ENCODE measurements at regions not wholly inside any gene's neighbourhood (a gene's known extent, or its start where the extent isn't known, plus 50 kb on each side); places are given as distances from the start of the nearest gene placed in this dataset.

DNA sequence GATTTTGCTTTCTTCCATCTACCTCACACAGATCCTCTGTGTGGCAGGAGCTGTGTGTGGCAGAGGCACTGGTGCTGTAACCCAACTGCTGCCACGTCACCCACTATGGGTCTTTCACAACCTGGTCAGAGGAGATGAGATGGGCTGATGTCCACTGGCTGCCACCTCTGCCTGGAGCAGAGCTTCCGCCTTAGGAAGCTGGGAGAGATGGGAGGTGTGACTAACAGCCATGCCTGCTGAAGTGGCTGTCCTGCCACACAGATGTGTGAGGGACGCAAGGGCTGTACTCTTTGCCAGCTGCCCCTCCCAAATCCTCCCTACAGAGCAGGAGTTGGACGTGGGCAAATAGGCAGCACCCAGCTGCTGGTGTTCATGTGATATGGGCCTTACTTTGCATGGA lies 329.5 kb downstream of the GABRB3 start:
- Histone ChIP-seq H3F3A (ENCODE audit: insufficient read depth, low read depth) (no peaks in the 10 kb centered on the region), H3K4me1 (replicated peaks; ENCODE audit: insufficient read depth) (no peaks in the 10 kb centered on the region), H3K27ac (no peak overlapping the region), H3K4me3 (no peak overlapping the region), H4K20me1 (ENCODE audit: insufficient read depth) (no peaks in the 10 kb centered on the region), H3K27me3 (ENCODE audit: insufficient read depth, low read depth) (no peaks in the 10 kb centered on the region), H3K9me3 (ENCODE audit: insufficient read depth, low read depth) (no peaks in the 10 kb centered on the region), H3K9me2 (ENCODE audit: insufficient read depth) (no peaks in the 10 kb centered on the region), H2AFZ (no peak overlapping the region), H3K4me2 (no peak overlapping the region), H3K36me3 (ENCODE audit: low read depth) (no peaks in the 10 kb centered on the region), H3K79me2 (ENCODE audit: low read depth) (no peaks in the 10 kb centered on the region)
- intact Hi-C loops (cut with micrococcal nuclease; ENCODE audit: unreplicated experiment): no loop called here
- ChIA-PET POLR2A (ENCODE audit: unreplicated experiment) (no interaction called here), CTCF (no interaction called here)
- no TSS peak for BruUV-seq (replicated peaks)
- no peak for DNase-seq
- TF ChIP-seq CTCF (conservative IDR thresholded peaks at IDR 0.05) (no peak), EZH2 (IDR thresholded peaks at IDR 0.05; ENCODE audit: low read depth) (no peak)

DNA sequence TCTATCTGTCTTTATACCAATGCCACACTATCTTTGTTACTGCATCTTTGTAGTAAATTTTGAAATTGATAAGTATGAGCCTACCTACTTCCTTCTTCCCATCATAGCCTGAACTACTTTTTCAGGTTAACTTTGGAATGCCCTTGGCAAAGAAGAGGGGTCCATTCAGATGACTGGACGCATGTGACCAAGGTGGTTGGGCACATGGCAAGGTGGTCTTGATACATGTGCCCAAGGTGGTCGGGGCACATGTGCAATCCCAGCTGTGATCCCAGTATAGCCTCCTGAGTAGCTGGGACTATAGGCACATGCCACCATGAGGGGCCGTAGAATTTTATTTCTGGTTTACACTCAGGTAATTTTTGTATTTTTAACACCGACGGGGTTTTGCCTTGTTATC lies 330.2 kb downstream of the GABRB3 start:
- ChIA-PET POLR2A (ENCODE audit: unreplicated experiment) (no interaction called here), CTCF (no interaction called here)
- Histone ChIP-seq H3K27ac (no peak overlapping the region), H3K27me3 (ENCODE audit: insufficient read depth, low read depth) (no peaks in the 10 kb centered on the region), H3K79me2 (ENCODE audit: low read depth) (no peaks in the 10 kb centered on the region), H3K9me2 (ENCODE audit: insufficient read depth) (no peaks in the 10 kb centered on the region), H3F3A (ENCODE audit: insufficient read depth, low read depth) (no peaks in the 10 kb centered on the region), H4K20me1 (ENCODE audit: insufficient read depth) (no peaks in the 10 kb centered on the region), H3K9me3 (ENCODE audit: insufficient read depth, low read depth) (no peaks in the 10 kb centered on the region), H3K4me2 (no peak overlapping the region), H2AFZ (no peak overlapping the region), H3K36me3 (ENCODE audit: low read depth) (no peaks in the 10 kb centered on the region), H3K4me1 (replicated peaks; ENCODE audit: insufficient read depth) (no peaks in the 10 kb centered on the region), H3K4me3 (no peak overlapping the region)
- DNase-seq: no peak
- intact Hi-C loops (cut with micrococcal nuclease; ENCODE audit: unreplicated experiment): no loop called here
- no TSS peak for BruUV-seq (replicated peaks)
- no peak for TF ChIP-seq CTCF (conservative IDR thresholded peaks at IDR 0.05)
- no peak for TF ChIP-seq EZH2 (IDR thresholded peaks at IDR 0.05; ENCODE audit: low read depth)

GRCh38 chr15:26439681-26440080 lies 333.2 kb downstream of the GABRB3 start:
- Histone ChIP-seq H2AFZ (no peak overlapping the region), H3K79me2 (ENCODE audit: low read depth) (no peaks in the 10 kb centered on the region), H3K36me3 (ENCODE audit: low read depth) (no peaks in the 10 kb centered on the region), H3K4me1 (replicated peaks; ENCODE audit: insufficient read depth) (no peaks in the 10 kb centered on the region), H4K20me1 (ENCODE audit: insufficient read depth) (no peaks in the 10 kb centered on the region), H3K27me3 (ENCODE audit: insufficient read depth, low read depth) (no peaks in the 10 kb centered on the region), H3K4me3 (no peak overlapping the region), H3K9me3 (ENCODE audit: insufficient read depth, low read depth) (no peaks in the 10 kb centered on the region), H3K27ac (no peak overlapping the region), H3K9me2 (ENCODE audit: insufficient read depth) (no peaks in the 10 kb centered on the region), H3F3A (ENCODE audit: insufficient read depth, low read depth) (no peaks in the 10 kb centered on the region), H3K4me2 (no peak overlapping the region)
- no peak for TF ChIP-seq CTCF (conservative IDR thresholded peaks at IDR 0.05)
- TF ChIP-seq EZH2 (IDR thresholded peaks at IDR 0.05; ENCODE audit: low read depth): no peak
- intact Hi-C loops (cut with micrococcal nuclease; ENCODE audit: unreplicated experiment): no loop called here
- BruUV-seq (replicated peaks): no TSS peak
- CTCF ChIA-PET: no interaction called here
- DNase-seq: no peak
- POLR2A ChIA-PET (ENCODE audit: unreplicated experiment): no interaction called here

All from PC-9 (cell line).